Esophagus muscularis mucosa (tissue), 4 donors: ENCODE measurements at regions not wholly inside any gene's neighbourhood (a gene's known extent, or its start where the extent isn't known, plus 50 kb on each side); places are given as distances from the start of the nearest gene placed in this dataset.

Experiments used
- DNase-seq: peaks from one replicate; pipeline ENCODE4 v3.0.0-alpha.2; 2017; ENCODE audit errors: extremely low spot score
- H3K27ac ChIP-seq, 4 donors: fragments of 200-600 bp; sonication (generic); replicated peaks in 1 of 4; 1 replicate in 3 of 4; 2 replicates in 1 of 4; pipeline ENCODE4 v1.5.1; 2016 to 2019; ENCODE audit warnings: mild to moderate bottlenecking in 1 of 4
- H3K27me3 ChIP-seq, 4 donors: fragments of 200-600 bp; sonication (generic); one replicate each; pipeline versions ENCODE4 v1.5.1 to v1.6.0; 2016 to 2019
- H3K36me3 ChIP-seq, 4 donors: fragments of 200-600 bp; sonication (generic); one replicate each; pipeline ENCODE4 v1.5.1; 2016 to 2019
- H3K4me1 ChIP-seq, 4 donors: fragments of 200-600 bp; sonication (generic); one replicate each; pipeline ENCODE4 v1.5.1; 2016 to 2019
- H3K4me3 ChIP-seq, 4 donors: fragments of 200-600 bp; sonication (generic); 1 replicate in 2 of 4; 2 replicates in 2 of 4; pipeline ENCODE4 v1.5.1; 2016 to 2019; ENCODE audit warnings: mild to moderate bottlenecking in 4 of 4, moderate library complexity in 1 of 4
- H3K9me3 ChIP-seq, 4 donors: fragments of 200-600 bp; sonication (generic); 1 replicate in 3 of 4; 2 replicates in 1 of 4; pipeline ENCODE4 v1.5.1; 2016 to 2019
- CTCF ChIP-seq, 3 experiments: fragments of 200-600 bp in 2 of 3; fragments of 450-650 bp in 1 of 3; sonication (generic) in 2 of 3; IDR thresholded peaks; one replicate each; pipeline ENCODE4 v1.5.1; 2017 to 2019; ENCODE audit warnings: antibody characterized with exemption in 3 of 3, mild to moderate bottlenecking in 2 of 3, moderate library complexity in 1 of 3
- EP300 ChIP-seq: sonication (generic); formaldehyde crosslinking; IDR thresholded peaks from one replicate; pipeline ENCODE4 v1.6.1; 2017; ENCODE audit warnings: antibody characterized with exemption
- POLR2A ChIP-seq: fragments of 450-650 bp; IDR thresholded peaks from one replicate; pipeline ENCODE4 v1.6.1; 2017; ENCODE audit warnings: antibody characterized with exemption, moderate library complexity, mild to moderate bottlenecking, low read depth
- POLR2AphosphoS5 ChIP-seq, 2 donors: sonication (generic); formaldehyde crosslinking; IDR thresholded peaks; one replicate each; pipeline ENCODE4 v1.6.1; 2017; ENCODE audit warnings: antibody characterized with exemption in 2 of 2
- WGBS: methylation state at CpG from one replicate; pipeline ENCODE4 v1.1.5; 2018; 5-methylcytosine and 5-hydroxymethylcytosine counted together
- intact Hi-C: fragments of 100-400 bp; cut with DNase I; formaldehyde crosslinking; loops from one replicate; pipeline ENCODE4 v1.15.1; 2023

- intact Hi-C loops: no loop called here
Measured at GRCh38 chr4:123474817-123475216, 78.2 kb downstream of the SPRY1 start.

GRCh38 chr4:123476089-123476488 is 79.5 kb downstream of the SPRY1 start:
- TF ChIP-seq EP300 (no peak), POLR2AphosphoS5 (IDR thresholded peaks at IDR 0.05) (no peak), POLR2A (no peak), CTCF (IDR thresholded peaks at IDR 0.05) (no peak)
- no peaks in the 10 kb centered on the region for H3K27me3 ChIP-seq
- no peak overlapping the region for H3K4me3 ChIP-seq
- intact Hi-C loops: no loop called here
- no peaks in the 10 kb centered on the region for H3K9me3 ChIP-seq
- DNase-seq: no peak
- H3K36me3 ChIP-seq: no peaks in the 10 kb centered on the region
- H3K4me1 ChIP-seq: no peaks in the 10 kb centered on the region
- WGBS: 52% methylated on average over 1 of the region's 1 CpG
- no peak overlapping the region for H3K27ac ChIP-seq

More at GRCh38 chr4:123474817-123475216, 78.2 kb downstream of the SPRY1 start:
- Histone ChIP-seq H3K4me3 (no peak overlapping the region), H3K27ac (no peak overlapping the region), H3K9me3 (no peaks in the 10 kb centered on the region), H3K36me3 (no peaks in the 10 kb centered on the region), H3K27me3 (no peaks in the 10 kb centered on the region), H3K4me1 (no peaks in the 10 kb centered on the region)
- WGBS: 71% methylated on average over 4 of the region's 4 CpGs
- TF ChIP-seq POLR2AphosphoS5 (IDR thresholded peaks at IDR 0.05): no peak
- DNase-seq: no peak

- TF ChIP-seq EP300: no peak
- no peak for TF ChIP-seq CTCF (IDR thresholded peaks at IDR 0.05)
- intact Hi-C loops: no loop called here
- Histone ChIP-seq H3K27ac (no peak overlapping the region), H3K36me3 (no peaks in the 10 kb centered on the region), H3K4me3 (no peak overlapping the region), H3K4me1 (no peaks in the 10 kb centered on the region), H3K9me3 (no peaks in the 10 kb centered on the region), H3K27me3 (no peaks in the 10 kb centered on the region)
- no peak for DNase-seq
- 69% methylated on average over 8 of the region's 8 CpGs for WGBS
Measured at GRCh38 chr4:123477711-123478209, 81.2 kb downstream of the SPRY1 start.

- 88% methylated on average over 6 of the region's 6 CpGs for WGBS
- intact Hi-C loops: no loop called here
- H3K27ac ChIP-seq: no peak overlapping the region
- H3K4me1 ChIP-seq: no peaks in the 10 kb centered on the region
- H3K27me3 ChIP-seq: no peaks in the 10 kb centered on the region
- no peak for DNase-seq
- no peaks in the 10 kb centered on the region for H3K9me3 ChIP-seq
- H3K4me3 ChIP-seq: no peak overlapping the region
- TF ChIP-seq EP300 (no peak), POLR2A (no peak), CTCF (IDR thresholded peaks at IDR 0.05) (no peak), POLR2AphosphoS5 (IDR thresholded peaks at IDR 0.05) (no peak)
- no peaks in the 10 kb centered on the region for H3K36me3 ChIP-seq
Measured at GRCh38 chr4:123478859-123479345, 82.3 kb downstream of the SPRY1 start.

GRCh38 chr4:123479944-123480343 is 83.3 kb downstream of the SPRY1 start:
- TF ChIP-seq CTCF (IDR thresholded peaks at IDR 0.05): no peak
- no peak for TF ChIP-seq POLR2AphosphoS5 (IDR thresholded peaks at IDR 0.05)
- TF ChIP-seq EP300: no peak
- Histone ChIP-seq H3K4me1 (no peaks in the 10 kb centered on the region), H3K27me3 (no peaks in the 10 kb centered on the region), H3K4me3 (no peak overlapping the region), H3K27ac (no peak overlapping the region), H3K9me3 (no peaks in the 10 kb centered on the region), H3K36me3 (no peaks in the 10 kb centered on the region)
- intact Hi-C loops: no loop called here
- no peak for DNase-seq
- WGBS: 69% methylated on average over 2 of the region's 2 CpGs
